ENCODE measurements at regions not wholly inside any gene's neighbourhood (a gene's known extent, or its start where the extent isn't known, plus 50 kb on each side); places are given as distances from the start of the nearest gene placed in this dataset.
A peak's percentile ranks its signal among the peaks of the same experiment; 100 is the strongest.

DNA sequence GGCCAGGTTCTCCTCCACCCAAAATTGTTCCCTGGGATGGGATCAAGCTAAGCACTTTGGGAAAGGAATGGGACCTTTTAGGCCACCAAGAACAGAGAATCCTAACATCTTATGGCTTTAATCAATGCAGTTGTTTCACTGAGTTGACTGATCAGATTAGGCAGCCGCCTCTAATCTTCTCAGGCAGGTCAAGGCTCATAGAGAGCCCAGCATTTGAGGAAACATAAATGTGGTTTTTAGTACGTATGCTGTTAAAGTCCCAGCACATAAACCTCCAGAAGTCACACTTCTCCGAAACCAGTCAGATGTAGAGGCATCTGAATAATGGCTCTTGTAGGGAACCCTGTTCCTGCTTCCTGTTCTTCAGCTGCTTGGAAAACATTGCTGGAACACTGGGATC lies 99.5 kb upstream of the RMDN2 start:
- Mint-ChIP-seq H3K4me1 (ENCODE audit: low read depth) (peaks cover 3% of the 10 kb centered on the region), H3K4me3 (no peak overlapping the region), H3K27me3 (ENCODE audit: low read depth) (no peaks in the 10 kb centered on the region), H3K36me3 (ENCODE audit: low read depth) (no peaks in the 10 kb centered on the region), H3K27ac (no peak overlapping the region), H3K9me3 (no peaks in the 10 kb centered on the region)
- CTCF ChIA-PET: no interaction called here
- intact Hi-C loops (cut with micrococcal nuclease): no loop called here
- DNase-seq: no peak

DNA sequence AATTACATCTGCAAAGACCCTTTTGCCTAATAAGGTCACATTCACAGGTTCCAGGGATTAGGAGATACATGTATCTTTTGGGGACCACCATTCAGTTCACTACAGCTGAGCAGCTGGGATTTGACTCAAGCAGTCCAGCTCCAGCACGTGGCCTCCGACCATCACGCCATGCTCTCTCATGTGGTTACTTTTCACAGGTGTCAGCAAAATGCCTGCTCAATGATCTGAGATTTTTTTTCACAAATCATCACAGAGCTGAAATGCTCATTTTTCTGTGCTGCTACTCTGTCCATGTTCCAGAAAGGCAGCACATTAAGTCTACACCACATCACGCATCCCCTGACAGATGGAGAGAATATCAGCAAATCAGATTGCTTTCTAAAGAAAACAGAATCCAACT lies 98.5 kb upstream of the RMDN2 start:
- peaks cover 3% of the 10 kb centered on the region for H3K4me1 Mint-ChIP-seq (ENCODE audit: low read depth)
- CTCF ChIA-PET: interaction anchor here (1.2 to 2.4 kb wide), 3 partner anchors 50 to 428 kb away, joined by 3 to 10 read pairs (median 8); no protein-coding TSS in a partner anchor
- intact Hi-C loops (cut with micrococcal nuclease): no loop called here

DNA sequence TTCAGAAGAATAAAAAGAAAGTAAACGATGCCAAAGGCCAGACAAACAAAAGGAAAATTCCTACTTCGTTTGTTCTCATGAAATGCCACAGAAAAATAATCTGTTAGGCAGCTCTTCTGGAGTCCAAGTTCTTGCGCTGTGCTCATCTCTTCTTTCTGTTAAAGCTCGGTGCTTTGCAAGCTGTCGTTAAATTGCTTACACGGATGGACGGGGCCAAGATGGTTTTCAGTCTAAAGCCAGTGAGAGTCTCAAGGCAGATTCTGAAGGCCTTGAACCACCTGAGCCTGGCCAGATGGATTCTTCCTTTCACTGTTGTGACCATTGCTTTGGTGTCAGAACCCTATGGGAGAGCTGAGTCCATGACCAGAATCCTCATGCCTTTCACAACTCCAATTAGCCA lies 97.6 kb upstream of the RMDN2 start:
- intact Hi-C loops (cut with micrococcal nuclease): no loop called here
- no peaks in the 10 kb centered on the region for H3K27me3 Mint-ChIP-seq (ENCODE audit: low read depth)

More for the DNA sequence above, 98.5 kb upstream of the RMDN2 start:
- DNase-seq: no peak
- no peak overlapping the region for H3K27ac Mint-ChIP-seq
- no peaks in the 10 kb centered on the region for H3K27me3 Mint-ChIP-seq (ENCODE audit: low read depth)
- no peak overlapping the region for H3K4me3 Mint-ChIP-seq
- no peaks in the 10 kb centered on the region for H3K9me3 Mint-ChIP-seq
- no peaks in the 10 kb centered on the region for H3K36me3 Mint-ChIP-seq (ENCODE audit: low read depth)

DNA sequence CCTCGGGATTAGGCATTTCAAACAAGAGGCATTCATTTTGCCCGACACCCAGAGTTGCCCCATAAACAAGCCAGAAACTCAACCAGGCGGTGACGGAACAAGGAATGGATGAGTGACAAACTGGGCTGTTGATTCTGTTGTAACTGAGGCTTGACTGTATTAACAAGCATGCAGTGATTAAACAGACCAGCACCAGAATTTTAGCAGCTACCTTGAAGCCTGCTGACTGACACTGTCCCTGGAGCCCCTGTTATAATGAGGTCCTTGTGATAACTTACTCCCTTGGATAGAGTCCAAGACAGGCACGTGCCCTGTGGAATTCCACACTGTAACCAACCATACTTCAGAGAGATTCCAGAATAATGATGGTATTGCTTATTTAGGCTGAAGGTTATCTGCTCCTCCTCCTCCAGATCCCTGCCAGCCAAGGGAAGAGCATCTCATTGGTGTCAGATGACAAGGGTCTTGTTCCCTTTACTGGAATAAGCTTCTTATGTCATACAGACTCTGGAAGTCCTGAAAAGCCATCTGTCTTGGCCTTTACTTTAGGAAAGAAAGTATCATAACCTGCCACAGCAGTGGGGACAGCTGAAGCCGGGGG lies 97.1 kb upstream of the RMDN2 start:
- CTCF ChIA-PET: interaction anchor here (0.6 to 2.4 kb wide), 6 partner anchors 49 to 541 kb away, joined by 3 to 10 read pairs (median 6); no protein-coding TSS in a partner anchor
- H3K27ac Mint-ChIP-seq: no peak overlapping the region

More for the DNA sequence above, 97.6 kb upstream of the RMDN2 start:
- Mint-ChIP-seq H3K36me3 (ENCODE audit: low read depth) (no peaks in the 10 kb centered on the region), H3K9me3 (no peaks in the 10 kb centered on the region), H3K27ac (no peak overlapping the region), H3K4me3 (no peak overlapping the region), H3K4me1 (ENCODE audit: low read depth) (peaks cover 3% of the 10 kb centered on the region)
- no peak for DNase-seq
- CTCF ChIA-PET: interaction anchor here (0.6 to 2.4 kb wide), 4 partner anchors 50 to 540 kb away, joined by 3 to 10 read pairs (median 6); no protein-coding TSS in a partner anchor

DNA sequence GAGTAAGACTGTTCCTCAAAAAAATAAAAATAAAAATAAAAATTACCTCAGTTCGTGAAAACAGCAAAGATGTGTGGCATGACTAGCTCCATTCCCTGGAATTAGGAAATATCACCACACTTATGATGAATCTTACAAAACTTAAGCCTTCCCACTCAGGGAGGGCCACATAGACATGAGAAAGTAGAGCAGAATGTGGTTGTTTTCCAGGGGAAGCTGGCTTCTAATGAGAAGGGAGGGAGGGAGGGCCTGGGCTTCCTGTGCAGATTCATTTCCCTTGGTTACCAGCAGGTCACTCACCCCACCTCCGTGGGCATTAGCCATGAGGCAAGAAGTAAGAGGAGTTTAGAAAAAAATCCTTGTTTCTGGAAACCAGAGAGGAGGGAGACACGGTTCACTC lies 95.9 kb upstream of the RMDN2 start:
- Mint-ChIP-seq H3K4me3 (no peak overlapping the region), H3K27me3 (ENCODE audit: low read depth) (no peaks in the 10 kb centered on the region), H3K27ac (no peak overlapping the region), H3K9me3 (no peaks in the 10 kb centered on the region), H3K4me1 (ENCODE audit: low read depth) (peaks cover 10% of the 10 kb centered on the region), H3K36me3 (ENCODE audit: low read depth) (no peaks in the 10 kb centered on the region)
- no peak for DNase-seq
- CTCF ChIA-PET: interaction anchor here (1.1 to 4.9 kb wide), 3 partner anchors 48 to 433 kb away, joined by 5 to 42 read pairs (median 8); no protein-coding TSS in a partner anchor
- intact Hi-C loops (cut with micrococcal nuclease): no loop called here

More for the DNA sequence above, 97.1 kb upstream of the RMDN2 start:
- intact Hi-C loops (cut with micrococcal nuclease): no loop called here
- DNase-seq: no peak
- no peaks in the 10 kb centered on the region for H3K9me3 Mint-ChIP-seq
- H3K27me3 Mint-ChIP-seq (ENCODE audit: low read depth): no peaks in the 10 kb centered on the region
- peaks cover 3% of the 10 kb centered on the region for H3K4me1 Mint-ChIP-seq (ENCODE audit: low read depth)
- H3K4me3 Mint-ChIP-seq: no peak overlapping the region
- no peaks in the 10 kb centered on the region for H3K36me3 Mint-ChIP-seq (ENCODE audit: low read depth)

DNA sequence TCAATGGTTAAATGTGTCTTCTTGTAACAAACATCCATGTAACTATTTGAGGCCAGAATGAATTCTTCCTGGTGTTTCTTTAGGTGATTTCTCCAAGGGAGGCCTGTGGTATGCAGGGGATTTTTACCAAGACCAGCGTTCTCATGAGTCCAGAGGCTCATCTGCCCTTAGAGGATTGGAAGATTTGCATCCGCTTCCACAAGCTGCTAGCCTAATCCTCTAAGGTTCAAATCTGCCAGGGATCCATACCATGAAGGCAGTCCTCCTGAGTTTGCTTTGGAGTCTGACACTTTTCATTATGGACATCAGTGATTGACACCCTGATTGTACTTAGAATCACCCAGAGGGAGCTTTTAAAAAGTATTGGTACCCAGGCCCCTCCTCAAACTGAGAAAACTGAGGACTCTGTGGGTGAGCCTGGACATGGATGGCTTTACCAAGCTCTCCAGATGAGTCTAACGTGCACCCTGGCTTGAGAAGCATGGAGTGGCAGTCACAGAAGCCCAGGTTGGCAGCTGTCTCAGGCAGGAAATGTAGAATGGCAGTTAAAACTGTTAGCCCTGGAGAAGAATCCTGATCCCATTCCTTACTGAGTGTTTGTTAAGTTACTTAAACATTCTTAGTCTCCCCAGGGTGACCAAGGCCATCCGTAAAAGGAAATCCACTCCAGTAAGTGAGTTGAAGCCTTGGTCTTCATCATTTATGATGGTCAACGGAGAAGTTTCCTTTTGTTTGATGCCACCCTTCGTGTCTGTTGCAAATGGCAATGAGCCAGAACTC lies 95.3 kb upstream of the RMDN2 start:
- Mint-ChIP-seq H3K36me3 (ENCODE audit: low read depth) (no peaks in the 10 kb centered on the region), H3K4me3 (no peak overlapping the region), H3K4me1 (ENCODE audit: low read depth) (peaks cover 13% of the 10 kb centered on the region), H3K27ac (no peak overlapping the region), H3K9me3 (no peaks in the 10 kb centered on the region), H3K27me3 (ENCODE audit: low read depth) (no peaks in the 10 kb centered on the region)
- no peak for DNase-seq
- CTCF ChIA-PET: interaction anchor here (1.9 to 4.9 kb wide), 2 partner anchors 415 to 434 kb away, joined by 5 to 42 read pairs; no protein-coding TSS in a partner anchor
- intact Hi-C loops (cut with micrococcal nuclease): loop anchor here (5.0 kb wide), 2 partner anchors 62 to 543 kb away; no protein-coding TSS in a partner anchor

DNA sequence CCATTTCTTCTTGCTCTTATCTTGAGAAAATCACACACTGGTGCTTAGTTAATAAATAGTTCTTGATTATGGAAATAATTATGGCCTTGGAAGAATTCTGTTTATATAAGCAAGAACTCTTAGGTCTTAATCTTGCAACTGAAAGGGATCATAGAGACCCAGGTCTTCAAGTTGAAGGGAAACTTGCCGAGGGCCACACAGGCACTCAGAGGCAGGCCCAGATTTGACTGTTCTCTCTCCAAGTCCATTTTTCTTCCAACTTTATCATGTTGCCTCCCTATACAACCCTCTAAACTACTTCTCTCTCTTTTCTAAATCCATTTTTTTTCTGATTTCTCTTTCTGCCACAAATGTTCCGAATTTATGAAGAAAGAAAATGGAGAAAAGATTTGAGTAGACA lies 94.5 kb upstream of the RMDN2 start:
- H3K36me3 Mint-ChIP-seq (ENCODE audit: low read depth): no peaks in the 10 kb centered on the region
- no peaks in the 10 kb centered on the region for H3K27me3 Mint-ChIP-seq (ENCODE audit: low read depth)
- no peaks in the 10 kb centered on the region for H3K9me3 Mint-ChIP-seq
- intact Hi-C loops (cut with micrococcal nuclease): loop anchor here (5.0 kb wide), 2 partner anchors 62 to 543 kb away; no protein-coding TSS in a partner anchor
- no peak overlapping the region for H3K4me3 Mint-ChIP-seq
- no peak for DNase-seq
- CTCF ChIA-PET: interaction anchor here (1.4 to 4.9 kb wide), 4 partner anchors 45 to 455 kb away, joined by 3 to 58 read pairs (median 22); no protein-coding TSS in a partner anchor
- H3K27ac Mint-ChIP-seq: no peak overlapping the region
- H3K4me1 Mint-ChIP-seq (ENCODE audit: low read depth): peaks cover 13% of the 10 kb centered on the region

DNA sequence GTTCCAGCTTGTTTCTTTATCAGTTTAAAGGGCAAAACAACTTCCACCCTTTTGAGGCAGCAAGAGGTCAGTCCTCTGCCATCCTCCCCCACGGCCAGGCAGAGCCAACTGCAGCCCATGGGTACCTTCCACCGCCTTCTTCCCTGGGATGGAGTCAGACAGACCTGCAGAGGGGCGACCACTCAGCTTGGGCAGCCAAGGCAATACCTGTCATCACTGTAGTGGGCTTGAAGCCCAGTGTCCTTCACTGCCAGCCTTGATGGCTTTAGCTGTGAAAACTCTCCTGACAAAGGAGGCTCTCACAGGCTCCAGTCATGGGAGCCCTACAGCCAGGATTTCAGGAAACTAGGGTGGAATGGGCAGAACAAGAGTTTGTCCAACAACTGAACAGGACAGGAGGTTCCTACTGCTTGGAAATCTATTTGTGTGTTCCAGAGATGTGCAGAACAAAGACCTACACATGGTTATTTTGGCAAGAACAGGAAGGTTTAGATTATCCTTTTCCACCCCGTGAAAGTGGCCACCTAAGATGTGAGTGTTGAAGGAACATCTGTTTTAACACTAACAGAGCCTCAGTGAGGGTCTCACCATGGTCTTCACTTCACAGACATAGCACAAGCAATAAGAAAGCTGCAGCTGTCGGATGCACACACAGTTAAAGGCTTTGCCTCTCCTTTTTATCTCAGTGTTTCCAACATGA lies 93.9 kb upstream of the RMDN2 start:
- CTCF ChIA-PET: interaction anchor here (1.4 to 4.9 kb wide), 5 partner anchors 45 to 455 kb away, joined by 3 to 58 read pairs (median 31); no protein-coding TSS in a partner anchor

DNA sequence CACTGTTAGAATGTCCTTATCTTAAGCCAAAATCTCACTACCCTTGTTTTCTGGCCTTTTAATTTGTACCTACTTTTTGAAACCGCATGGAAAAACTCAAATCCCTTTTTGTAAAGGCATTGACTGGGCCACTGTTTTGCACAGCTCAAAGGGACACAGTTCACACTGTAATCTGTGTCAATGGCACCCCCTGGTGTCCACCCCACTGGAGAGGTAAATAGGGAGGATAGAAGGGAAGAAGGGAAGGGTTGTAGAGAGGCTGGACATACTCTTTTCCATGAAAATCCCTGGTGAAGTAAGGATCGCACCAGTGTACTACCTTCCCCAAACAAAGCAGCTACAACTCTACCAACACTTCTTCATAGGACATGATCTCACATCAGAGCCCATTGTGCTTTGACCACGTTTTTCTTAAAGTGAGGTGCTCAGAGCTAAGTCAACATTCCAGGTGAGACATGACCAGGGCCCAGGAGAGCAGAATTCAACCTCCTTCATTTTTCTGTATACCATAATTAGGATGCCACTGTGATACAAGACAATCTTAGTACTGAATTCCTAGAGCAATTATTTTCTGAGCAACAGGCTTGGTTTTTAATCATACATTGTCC lies 92.4 kb upstream of the RMDN2 start:
- H3K4me1 Mint-ChIP-seq (ENCODE audit: low read depth): peaks cover 13% of the 10 kb centered on the region
- no peaks in the 10 kb centered on the region for H3K27me3 Mint-ChIP-seq (ENCODE audit: low read depth)
- DNase-seq: peak; percentile 92
- no peak overlapping the region for H3K27ac Mint-ChIP-seq
- H3K4me3 Mint-ChIP-seq: no peak overlapping the region
- H3K36me3 Mint-ChIP-seq (ENCODE audit: low read depth): no peaks in the 10 kb centered on the region
- H3K9me3 Mint-ChIP-seq: no peaks in the 10 kb centered on the region
- CTCF ChIA-PET: interaction anchor here (0.6 to 4.9 kb wide), 26 partner anchors 10 to 664 kb away, joined by 3 to 58 read pairs (median 4); no protein-coding TSS in a partner anchor
- intact Hi-C loops (cut with micrococcal nuclease): loop anchor here (1.0 to 5.0 kb wide), 9 partner anchors 45 to 664 kb away; no protein-coding TSS in a partner anchor

More for the DNA sequence above, 93.9 kb upstream of the RMDN2 start:
- no peaks in the 10 kb centered on the region for H3K27me3 Mint-ChIP-seq (ENCODE audit: low read depth)
- peaks cover 13% of the 10 kb centered on the region for H3K4me1 Mint-ChIP-seq (ENCODE audit: low read depth)
- H3K36me3 Mint-ChIP-seq (ENCODE audit: low read depth): no peaks in the 10 kb centered on the region
- no peak overlapping the region for H3K4me3 Mint-ChIP-seq
- no peak overlapping the region for H3K27ac Mint-ChIP-seq
- H3K9me3 Mint-ChIP-seq: no peaks in the 10 kb centered on the region
- intact Hi-C loops (cut with micrococcal nuclease): loop anchor here (5.0 kb wide), 2 partner anchors 61 to 544 kb away; no protein-coding TSS in a partner anchor
- no peak for DNase-seq

DNA sequence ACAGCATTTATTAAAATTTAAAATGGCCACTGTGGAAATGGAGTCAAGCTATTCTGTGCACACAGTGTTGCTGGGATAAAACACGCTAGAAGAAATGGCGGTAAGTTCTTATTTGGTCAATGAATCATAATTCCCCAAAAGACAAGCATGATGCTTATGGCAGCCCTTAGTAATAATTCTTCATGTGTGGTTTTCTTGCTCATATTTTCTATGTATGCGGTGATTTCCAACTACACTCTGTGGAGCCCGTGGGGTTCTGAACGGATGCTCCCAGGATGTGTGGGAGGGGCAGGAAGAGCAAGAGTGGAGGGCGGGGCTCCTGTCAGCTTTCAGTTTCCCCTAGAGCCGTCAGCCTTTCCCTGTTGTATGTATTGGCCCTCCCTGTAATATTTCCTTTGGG lies 91.7 kb upstream of the RMDN2 start:
- H3K4me3 Mint-ChIP-seq: no peak overlapping the region
- H3K4me1 Mint-ChIP-seq (ENCODE audit: low read depth): peaks cover 13% of the 10 kb centered on the region
- no peaks in the 10 kb centered on the region for H3K27me3 Mint-ChIP-seq (ENCODE audit: low read depth)
- H3K36me3 Mint-ChIP-seq (ENCODE audit: low read depth): no peaks in the 10 kb centered on the region
- H3K9me3 Mint-ChIP-seq: no peaks in the 10 kb centered on the region
- peak; percentile 25 for DNase-seq
- H3K27ac Mint-ChIP-seq: no peak overlapping the region
- CTCF ChIA-PET: interaction anchor here (0.5 to 4.9 kb wide), 21 partner anchors 10 to 665 kb away, joined by 3 to 58 read pairs (median 5); no protein-coding TSS in a partner anchor
- intact Hi-C loops (cut with micrococcal nuclease): loop anchor here (2.0 to 5.0 kb wide), 4 partner anchors 59 to 546 kb away; no protein-coding TSS in a partner anchor

DNA sequence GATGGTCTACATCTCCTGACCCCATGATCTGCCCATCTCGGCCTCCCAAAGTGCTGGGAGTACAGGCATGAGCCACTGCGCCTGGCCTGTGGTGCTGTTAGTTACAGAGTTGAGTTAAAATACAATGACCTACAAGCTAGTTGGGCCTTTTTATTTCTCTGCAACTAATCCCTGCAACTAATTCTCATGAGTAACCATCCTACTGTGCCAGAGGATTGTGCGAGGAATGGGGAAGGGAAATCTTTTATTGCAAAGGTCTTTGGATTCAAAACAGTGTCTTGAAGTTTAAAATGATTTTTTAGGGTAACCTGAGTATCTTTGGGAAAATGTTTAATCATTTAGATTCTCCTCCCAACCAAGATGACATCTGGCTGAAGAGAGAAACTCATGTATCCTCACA lies 88.8 kb upstream of the RMDN2 start:
- H3K9me3 Mint-ChIP-seq: no peaks in the 10 kb centered on the region
- H3K36me3 Mint-ChIP-seq (ENCODE audit: low read depth): no peaks in the 10 kb centered on the region
- peaks cover 13% of the 10 kb centered on the region for H3K4me1 Mint-ChIP-seq (ENCODE audit: low read depth)
- intact Hi-C loops (cut with micrococcal nuclease): no loop called here
- no peak overlapping the region for H3K27ac Mint-ChIP-seq
- no peak for DNase-seq
- CTCF ChIA-PET: interaction anchor here (0.6 to 5.0 kb wide), 6 partner anchors 11 to 440 kb away, joined by 3 to 30 read pairs (median 4); no protein-coding TSS in a partner anchor
- no peaks in the 10 kb centered on the region for H3K27me3 Mint-ChIP-seq (ENCODE audit: low read depth)
- no peak overlapping the region for H3K4me3 Mint-ChIP-seq

Data from activated naive CD4-positive, alpha-beta T cell treated with anti-CD3 and anti-CD28 coated beads for 36 hours (primary cell).